HG03342 (cell line): ENCODE measurements at regions not wholly inside any gene's neighbourhood (a gene's known extent, or its start where the extent isn't known, plus 50 kb on each side); places are given as distances from the start of the nearest gene placed in this dataset.

Experiments
- ATAC-seq: cut with Tn5 transposase; IDR thresholded peaks from one replicate; pipeline ENCODE4 v1.9.1; 2021; ENCODE audit warnings: mild to moderate bottlenecking, moderate library complexity; ENCODE audit not compliant: unreplicated experiment

- no peak for ATAC-seq
These were observed 419.2 kb downstream of the EPM2A start for GRCh38 chr6:145315982-145316600.

DNA sequence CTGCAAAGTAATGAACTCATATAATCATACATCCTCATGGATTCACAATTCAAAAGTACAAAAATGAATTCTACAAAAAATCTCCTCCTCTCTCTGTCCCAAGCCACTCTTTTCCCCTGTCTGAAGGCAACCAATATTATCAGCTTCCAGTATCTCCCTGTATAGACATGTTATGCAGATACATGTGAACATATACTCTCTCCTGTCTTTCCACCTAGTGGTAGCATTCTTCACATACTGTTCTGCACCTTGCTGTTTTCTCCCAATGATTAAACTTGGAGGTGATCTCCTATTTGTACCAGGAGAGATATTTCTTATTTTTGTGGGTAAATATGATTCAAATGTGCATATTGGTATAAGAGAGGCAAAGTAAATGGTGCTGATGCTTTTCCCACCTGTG, 416.4 kb downstream of the EPM2A start:
- no peak for ATAC-seq

DNA sequence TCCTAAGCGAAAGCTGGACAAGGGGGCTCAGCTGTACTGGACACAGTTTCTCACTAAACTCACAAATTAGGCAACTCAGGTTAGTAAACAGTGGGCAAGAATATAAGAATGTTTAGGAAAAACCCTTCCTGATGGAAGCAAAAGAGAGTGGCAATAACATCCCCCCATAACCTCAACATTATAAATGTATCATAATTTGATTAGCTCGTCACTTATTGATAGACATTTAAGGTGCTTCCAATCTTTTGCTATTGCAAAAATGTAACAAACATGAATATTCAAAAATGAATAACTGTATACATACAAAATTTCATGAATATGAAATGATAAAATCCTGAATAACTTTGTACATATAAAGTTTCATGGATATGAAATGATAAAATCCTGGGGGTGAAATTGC, 415.7 kb downstream of the EPM2A start:
- no peak for ATAC-seq

DNA sequence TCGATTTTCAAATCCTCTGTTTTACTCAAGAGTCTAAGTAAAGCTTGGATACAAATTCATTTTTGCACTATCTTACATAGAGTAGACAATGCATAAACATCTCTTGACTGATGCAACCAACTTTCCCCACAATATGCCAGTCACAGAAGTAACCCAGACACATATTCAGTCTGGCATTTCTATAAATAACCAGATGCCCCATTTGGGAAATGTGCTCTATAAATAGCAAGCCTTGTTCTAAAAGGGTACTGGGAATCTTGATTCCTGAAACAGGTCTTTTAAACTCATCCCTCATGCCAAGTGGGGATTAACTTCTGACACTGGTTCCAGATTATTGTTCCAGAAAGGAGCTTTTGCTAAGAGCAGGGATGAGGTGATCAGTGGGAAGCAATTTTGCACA, 411.7 kb downstream of the EPM2A start:
- no peak for ATAC-seq

- no peak for ATAC-seq
These were observed 407.7 kb downstream of the EPM2A start for GRCh38 chr6:145327586-145327985.

GRCh38 chr6:145329257-145329656, 406.1 kb downstream of the EPM2A start:
- ATAC-seq: no peak

DNA sequence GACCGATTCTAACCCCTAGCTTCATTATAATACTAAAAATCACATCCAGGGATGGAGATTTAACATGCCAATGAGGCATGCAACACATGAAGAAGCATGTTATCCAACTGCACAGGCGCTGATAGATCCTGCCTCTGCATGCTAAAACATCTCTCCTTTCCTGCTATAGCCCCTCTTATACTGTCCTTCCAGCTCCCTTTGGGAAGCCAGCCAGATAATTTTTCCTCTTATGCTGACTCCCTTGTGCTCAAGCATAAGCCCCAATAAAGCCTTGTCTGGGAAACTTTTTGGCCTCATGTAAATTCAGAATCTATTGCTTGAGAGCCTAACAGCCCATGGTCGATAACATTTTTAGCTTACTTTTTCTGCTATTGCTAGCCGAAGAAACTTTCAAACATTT, 404.3 kb downstream of the EPM2A start:
- no peak for ATAC-seq

- no peak for ATAC-seq
These were observed 403.3 kb downstream of the EPM2A start for GRCh38 chr6:145332011-145332410.

GRCh38 chr6:145336119-145336518, 399.2 kb downstream of the EPM2A start:
- ATAC-seq: no peak

DNA sequence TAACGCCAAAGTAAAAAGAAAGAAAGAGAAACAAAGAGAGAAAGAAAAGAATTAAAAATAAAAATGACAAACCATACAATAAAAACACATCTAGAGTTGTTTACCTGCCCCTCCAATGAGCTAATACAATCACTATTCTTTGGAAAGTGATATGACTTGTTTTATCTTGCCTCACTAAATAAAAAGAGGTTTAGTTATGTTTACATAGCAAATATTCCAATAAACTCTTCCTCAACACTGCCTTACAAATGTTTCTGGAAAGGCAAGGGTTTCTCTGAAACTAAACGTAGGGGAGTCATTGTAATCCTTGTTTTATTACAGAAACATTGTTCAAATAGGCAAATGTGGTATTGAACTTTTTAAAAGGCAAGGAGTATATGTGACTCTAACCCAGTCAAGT, 396.2 kb downstream of the EPM2A start:
- no peak for ATAC-seq

DNA sequence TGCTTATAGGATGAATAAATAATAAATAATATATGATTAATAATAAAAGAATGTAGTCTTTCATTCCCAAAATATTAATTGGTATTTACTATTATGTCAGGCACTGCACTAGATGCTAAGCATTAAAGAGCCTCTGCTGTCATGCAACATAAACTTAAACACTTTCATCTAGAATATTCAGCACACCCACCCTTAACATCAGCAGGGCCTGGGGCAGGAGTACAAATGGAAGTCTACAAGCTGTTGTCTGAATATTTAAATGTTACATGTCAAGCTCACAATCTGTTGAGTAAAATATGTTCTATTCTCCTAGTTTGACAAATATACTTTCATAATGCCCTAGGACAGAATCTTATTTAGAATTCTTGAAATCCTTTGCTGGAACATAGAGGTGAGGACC, 395.1 kb downstream of the EPM2A start:
- ATAC-seq: no peak

DNA sequence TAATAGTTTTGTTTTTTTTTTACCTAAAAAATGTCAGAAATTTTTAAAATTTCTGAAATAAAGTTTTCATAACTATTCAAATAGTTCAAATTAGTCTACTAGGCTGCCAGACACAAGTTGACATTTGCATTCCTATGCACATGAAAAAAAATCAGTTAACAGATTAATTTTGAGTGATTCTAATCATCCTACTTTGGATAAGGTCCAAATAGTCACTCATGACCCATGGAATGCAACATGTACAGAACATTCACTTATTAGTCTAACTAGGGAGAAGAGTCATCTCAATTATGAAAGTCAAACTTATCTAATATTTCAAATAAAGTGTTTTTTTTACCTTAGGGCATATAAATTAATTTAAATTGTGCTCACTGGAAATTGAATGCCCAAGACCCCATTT, 390.2 kb downstream of the EPM2A start:
- ATAC-seq: no peak

DNA sequence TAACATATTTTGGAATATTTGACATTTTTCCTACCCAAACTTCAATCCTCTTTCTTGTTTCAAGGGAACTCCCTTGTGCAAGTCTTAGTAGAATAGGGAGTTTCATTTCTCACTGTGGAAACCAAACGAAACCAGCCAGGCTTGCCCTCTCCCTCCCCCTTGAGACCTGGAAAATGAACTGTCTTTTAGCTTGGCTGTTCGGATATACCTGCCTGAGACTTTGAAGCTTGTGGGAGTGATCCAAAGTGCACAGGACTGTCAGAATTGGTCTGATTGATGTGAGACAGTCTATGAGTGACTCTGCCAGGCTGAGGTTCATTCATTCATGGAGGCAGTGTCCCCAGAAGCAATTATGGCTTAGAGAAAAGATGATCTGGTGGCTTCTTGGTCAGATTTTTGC, 388.1 kb downstream of the EPM2A start:
- no peak for ATAC-seq

GRCh38 chr6:145349950-145350510, 385.3 kb downstream of the EPM2A start:
- peak; percentile 75 for ATAC-seq

DNA sequence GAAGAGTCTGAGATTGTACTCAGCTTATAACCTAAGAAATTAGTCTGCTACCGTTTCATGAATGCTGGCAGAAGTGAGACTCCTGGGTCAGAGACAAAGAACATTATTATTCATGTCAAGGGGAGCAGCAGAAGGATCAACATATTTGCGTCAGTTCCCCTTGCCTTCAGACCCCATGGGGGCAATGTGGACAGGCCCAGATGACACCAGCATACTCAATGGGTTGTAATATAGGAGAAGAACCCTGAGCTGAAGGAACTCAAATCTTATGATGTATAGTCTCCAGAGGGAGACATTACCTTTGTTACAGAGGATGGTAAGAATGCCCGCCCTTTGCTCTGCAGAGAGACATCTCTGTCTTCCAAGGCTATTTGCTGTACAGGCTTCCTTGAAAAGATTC, 384.4 kb downstream of the EPM2A start:
- ATAC-seq: no peak

DNA sequence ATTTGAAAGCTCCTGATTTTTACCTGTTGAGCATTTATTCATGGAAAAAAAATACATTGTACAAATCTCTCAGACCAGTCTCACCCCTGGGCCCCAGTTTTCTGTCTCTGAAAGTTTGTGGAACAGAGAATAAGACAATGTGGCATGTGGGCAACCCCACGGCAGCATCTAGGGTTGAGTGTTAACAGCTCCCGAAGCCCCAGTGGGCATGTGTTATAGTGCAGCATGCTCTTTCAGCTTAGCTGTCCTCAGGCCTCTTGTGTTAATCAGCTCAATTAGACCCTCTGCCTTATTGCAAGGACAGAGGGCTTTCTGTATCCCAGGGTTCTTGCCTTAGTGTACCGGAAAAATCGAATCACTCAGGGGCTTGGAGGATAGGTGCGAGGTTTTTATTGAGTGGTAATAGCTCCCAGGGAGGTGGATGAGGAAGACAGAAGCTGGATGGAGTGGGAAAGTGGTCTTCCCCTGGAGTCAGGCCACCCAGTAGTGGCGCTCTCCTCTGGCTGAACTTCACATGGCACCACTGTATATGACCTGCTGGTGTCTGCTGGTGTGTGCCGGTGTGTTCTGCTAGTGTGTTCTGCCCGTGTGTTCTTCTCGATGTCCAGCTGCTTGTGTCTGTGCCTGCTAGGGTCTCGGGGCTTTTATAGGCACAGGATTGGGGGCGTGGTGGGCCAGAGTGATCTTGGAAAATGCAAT, 382.8 kb downstream of the EPM2A start:
- no peak for ATAC-seq

GRCh38 chr6:145360865-145361264, 374.5 kb downstream of the EPM2A start:
- no peak for ATAC-seq

- ATAC-seq: no peak
These were observed 368.2 kb downstream of the EPM2A start for GRCh38 chr6:145367149-145367548.

DNA sequence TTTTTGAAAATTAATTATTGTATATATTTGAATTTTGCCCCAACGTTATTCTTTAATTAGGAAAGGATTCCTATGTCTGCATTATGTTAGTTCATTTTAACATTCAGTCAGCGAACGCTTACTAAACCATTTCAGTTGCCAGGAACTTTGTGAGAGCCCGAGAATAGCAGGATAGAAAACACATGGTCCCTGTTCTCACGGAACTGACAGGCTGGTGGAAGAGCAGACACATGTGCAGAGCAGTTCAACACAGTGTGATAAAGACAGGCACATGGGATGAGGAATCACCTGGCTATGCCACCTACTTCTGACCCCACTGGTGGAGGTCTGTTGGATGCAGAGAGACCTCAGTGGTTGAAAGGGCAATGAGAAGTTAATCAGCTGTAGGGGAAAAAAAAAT, 367.2 kb downstream of the EPM2A start:
- no peak for ATAC-seq

- ATAC-seq: no peak
These were observed 364.8 kb downstream of the EPM2A start for GRCh38 chr6:145370559-145370958.

DNA sequence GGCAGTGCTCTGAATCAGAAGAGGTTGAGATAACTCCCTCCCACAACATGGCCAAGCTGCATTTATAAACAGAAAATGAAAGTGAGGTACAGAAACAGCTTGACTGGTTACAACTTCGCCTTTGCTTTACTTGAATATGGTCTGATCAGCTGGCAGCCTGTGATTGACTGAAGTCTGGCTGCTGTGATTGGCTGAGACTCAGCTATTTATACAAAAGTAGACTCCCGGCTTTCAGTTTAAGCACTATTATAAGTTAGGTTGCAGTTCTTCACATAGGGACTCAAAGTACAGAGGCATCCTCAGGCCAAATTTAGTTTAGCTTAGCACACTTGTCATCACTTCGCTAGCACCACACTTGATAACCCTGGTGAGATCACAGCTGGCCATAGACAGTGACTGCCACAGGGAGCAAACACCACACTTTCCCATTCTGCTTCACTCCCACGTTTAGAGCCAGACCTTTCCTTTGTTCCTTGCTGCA, 362.6 kb downstream of the EPM2A start:
- ATAC-seq: peak; percentile 98

DNA sequence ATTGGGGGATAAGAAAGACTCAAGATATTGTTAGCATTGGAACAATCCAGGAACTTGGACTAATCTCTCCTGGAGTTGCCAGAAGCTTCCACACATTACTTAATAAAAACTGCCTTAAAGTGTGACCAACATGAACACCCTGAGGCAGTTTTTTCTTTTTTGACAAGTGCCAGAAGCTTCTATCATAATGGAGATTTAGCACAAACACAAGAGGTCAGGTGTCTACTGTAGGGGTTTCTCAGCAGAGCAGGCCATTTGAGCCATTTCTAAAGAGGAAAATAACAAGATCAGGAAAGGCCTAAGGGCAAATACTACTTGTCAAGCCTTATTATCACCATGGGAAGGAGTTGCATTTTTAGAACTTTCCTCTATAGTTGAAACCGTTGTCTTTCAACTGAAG, 361.5 kb downstream of the EPM2A start:
- no peak for ATAC-seq
